ENCODE measurements at regions not wholly inside any gene's neighbourhood (a gene's known extent, or its start where the extent isn't known, plus 50 kb on each side); places are given as distances from the start of the nearest gene placed in this dataset.

DNA sequence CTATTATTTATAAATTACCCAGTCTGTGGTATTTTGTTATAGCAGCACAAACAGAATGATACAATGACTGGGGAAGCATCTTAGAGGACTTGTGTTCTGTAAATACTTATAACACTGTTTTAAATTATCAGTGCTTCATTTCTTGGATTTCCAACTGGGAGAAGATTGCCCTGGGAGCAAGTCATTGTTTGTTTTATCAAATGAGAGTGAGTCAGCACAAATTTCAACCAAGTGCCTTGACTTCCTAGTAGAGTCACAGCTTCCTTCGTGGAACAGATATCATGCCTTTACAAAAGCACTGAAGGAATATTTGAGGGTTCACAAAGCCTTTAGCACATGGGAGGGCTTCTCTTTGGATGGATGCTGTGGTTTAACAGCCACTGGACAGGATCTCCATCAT lies 234.1 kb downstream of the KTN1 start (continued):
- no peak for TF ChIP-seq EZH2phosphoT487 (IDR thresholded peaks at IDR 0.05; ENCODE audit: unreplicated experiment)
- no peak for TF ChIP-seq STAT1 (IDR thresholded peaks at IDR 0.05; ENCODE audit: unreplicated experiment)
- TF ChIP-seq, protein P1, sequence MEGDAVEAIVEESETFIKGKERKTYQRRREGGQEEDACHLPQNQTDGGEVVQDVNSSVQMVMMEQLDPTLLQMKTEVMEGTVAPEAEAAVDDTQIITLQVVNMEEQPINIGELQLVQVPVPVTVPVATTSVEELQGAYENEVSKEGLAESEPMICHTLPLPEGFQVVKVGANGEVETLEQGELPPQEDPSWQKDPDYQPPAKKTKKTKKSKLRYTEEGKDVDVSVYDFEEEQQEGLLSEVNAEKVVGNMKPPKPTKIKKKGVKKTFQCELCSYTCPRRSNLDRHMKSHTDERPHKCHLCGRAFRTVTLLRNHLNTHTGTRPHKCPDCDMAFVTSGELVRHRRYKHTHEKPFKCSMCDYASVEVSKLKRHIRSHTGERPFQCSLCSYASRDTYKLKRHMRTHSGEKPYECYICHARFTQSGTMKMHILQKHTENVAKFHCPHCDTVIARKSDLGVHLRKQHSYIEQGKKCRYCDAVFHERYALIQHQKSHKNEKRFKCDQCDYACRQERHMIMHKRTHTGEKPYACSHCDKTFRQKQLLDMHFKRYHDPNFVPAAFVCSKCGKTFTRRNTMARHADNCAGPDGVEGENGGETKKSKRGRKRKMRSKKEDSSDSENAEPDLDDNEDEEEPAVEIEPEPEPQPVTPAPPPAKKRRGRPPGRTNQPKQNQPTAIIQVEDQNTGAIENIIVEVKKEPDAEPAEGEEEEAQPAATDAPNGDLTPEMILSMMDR (conservative IDR thresholded peaks at IDR 0.05; ENCODE audit: low read depth in 2 of 2): no peak
- TF ChIP-seq POLR2AphosphoS5 (IDR thresholded peaks at IDR 0.05; ENCODE audit: low read depth): no peak

DNA sequence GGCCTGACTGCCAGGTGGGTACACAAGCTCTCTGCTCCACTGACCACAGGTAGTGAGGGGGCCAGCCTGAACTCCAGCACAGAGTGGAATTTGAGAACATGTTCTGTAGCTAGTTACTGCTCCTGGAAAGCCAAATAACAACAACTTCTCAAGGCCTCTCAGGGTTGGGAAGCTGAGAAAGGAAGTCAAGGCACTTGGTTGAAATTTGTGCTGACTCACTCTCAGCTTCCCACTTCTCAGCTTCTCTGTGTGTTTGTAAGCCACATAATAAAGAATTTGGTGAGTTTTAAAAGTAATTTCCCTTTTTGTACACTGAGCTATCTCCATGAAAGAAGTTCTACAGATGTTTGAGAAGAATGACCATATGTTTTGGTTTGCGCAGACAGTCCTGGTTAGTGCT lies 234.9 kb downstream of the KTN1 start:
- Mint-ChIP-seq H3K9me3 (peaks cover 7% of the 10 kb centered on the region; the same call in 2 of the 3 replicates), H3K27me3 (ENCODE audit: insufficient read depth, low read depth, poor library complexity) (peaks cover 4% of the 10 kb centered on the region), H3K4me3 (no peak overlapping the region), H3K27ac (no peak overlapping the region; the same call in 1 of the 2 replicates), H3K4me1 (no peaks in the 10 kb centered on the region), H3K36me3 (ENCODE audit: low read depth) (0 out of 3 replicates have a peak, but pooled peaks cover 11% of the 10 kb centered on the region)
- no peaks in the 10 kb centered on the region for H3K36me3 ChIP-seq (ENCODE audit: insufficient read depth)
- no peak for TF ChIP-seq EZH2phosphoT487 (IDR thresholded peaks at IDR 0.05; ENCODE audit: unreplicated experiment)
- TF ChIP-seq, protein P2, sequence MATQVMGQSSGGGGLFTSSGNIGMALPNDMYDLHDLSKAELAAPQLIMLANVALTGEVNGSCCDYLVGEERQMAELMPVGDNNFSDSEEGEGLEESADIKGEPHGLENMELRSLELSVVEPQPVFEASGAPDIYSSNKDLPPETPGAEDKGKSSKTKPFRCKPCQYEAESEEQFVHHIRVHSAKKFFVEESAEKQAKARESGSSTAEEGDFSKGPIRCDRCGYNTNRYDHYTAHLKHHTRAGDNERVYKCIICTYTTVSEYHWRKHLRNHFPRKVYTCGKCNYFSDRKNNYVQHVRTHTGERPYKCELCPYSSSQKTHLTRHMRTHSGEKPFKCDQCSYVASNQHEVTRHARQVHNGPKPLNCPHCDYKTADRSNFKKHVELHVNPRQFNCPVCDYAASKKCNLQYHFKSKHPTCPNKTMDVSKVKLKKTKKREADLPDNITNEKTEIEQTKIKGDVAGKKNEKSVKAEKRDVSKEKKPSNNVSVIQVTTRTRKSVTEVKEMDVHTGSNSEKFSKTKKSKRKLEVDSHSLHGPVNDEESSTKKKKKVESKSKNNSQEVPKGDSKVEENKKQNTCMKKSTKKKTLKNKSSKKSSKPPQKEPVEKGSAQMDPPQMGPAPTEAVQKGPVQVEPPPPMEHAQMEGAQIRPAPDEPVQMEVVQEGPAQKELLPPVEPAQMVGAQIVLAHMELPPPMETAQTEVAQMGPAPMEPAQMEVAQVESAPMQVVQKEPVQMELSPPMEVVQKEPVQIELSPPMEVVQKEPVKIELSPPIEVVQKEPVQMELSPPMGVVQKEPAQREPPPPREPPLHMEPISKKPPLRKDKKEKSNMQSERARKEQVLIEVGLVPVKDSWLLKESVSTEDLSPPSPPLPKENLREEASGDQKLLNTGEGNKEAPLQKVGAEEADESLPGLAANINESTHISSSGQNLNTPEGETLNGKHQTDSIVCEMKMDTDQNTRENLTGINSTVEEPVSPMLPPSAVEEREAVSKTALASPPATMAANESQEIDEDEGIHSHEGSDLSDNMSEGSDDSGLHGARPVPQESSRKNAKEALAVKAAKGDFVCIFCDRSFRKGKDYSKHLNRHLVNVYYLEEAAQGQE (IDR thresholded peaks at IDR 0.05; ENCODE audit: unreplicated experiment): no peak
- no peak for TF ChIP-seq JUNB (IDR thresholded peaks at IDR 0.05; ENCODE audit: unreplicated experiment)
- TF ChIP-seq, protein P3, sequence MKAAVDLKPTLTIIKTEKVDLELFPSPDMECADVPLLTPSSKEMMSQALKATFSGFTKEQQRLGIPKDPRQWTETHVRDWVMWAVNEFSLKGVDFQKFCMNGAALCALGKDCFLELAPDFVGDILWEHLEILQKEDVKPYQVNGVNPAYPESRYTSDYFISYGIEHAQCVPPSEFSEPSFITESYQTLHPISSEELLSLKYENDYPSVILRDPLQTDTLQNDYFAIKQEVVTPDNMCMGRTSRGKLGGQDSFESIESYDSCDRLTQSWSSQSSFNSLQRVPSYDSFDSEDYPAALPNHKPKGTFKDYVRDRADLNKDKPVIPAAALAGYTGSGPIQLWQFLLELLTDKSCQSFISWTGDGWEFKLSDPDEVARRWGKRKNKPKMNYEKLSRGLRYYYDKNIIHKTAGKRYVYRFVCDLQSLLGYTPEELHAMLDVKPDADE (IDR thresholded peaks at IDR 0.05): no peak
- no peak for TF ChIP-seq ZNF114 (CRISPR knock-in tag; IDR thresholded peaks at IDR 0.05)
- TF ChIP-seq POLR2AphosphoS5 (IDR thresholded peaks at IDR 0.05; ENCODE audit: low read depth): no peak
- TF ChIP-seq, protein P1 (conservative IDR thresholded peaks at IDR 0.05; ENCODE audit: low read depth in 2 of 2): no peak
- no peak for TF ChIP-seq CREB1 (CRISPR knock-in tag; IDR thresholded peaks at IDR 0.05; ENCODE audit: low read depth)
- TF ChIP-seq STAT1 (IDR thresholded peaks at IDR 0.05; ENCODE audit: unreplicated experiment): no peak
- TF ChIP-seq ZNF331 (CRISPR knock-in tag; IDR thresholded peaks at IDR 0.05; ENCODE audit: low read depth): no peak
- no peak for TF ChIP-seq EZH2 (IDR thresholded peaks at IDR 0.05; ENCODE audit: low read depth, unreplicated experiment)
- ATAC-seq (no peak), DNase-seq (ENCODE audit: low spot score) (no peak)
- no peaks in the 10 kb centered on the region for H3K27me3 ChIP-seq (ENCODE audit: insufficient read depth)
- peak overlapping the region; percentile 32; the same call in 1 of the 2 replicates for H2AFZ ChIP-seq
- no peak overlapping the region for H3K27ac ChIP-seq (ENCODE audit: low read depth)
- no peaks in the 10 kb centered on the region for H4K20me1 ChIP-seq (replicated peaks; ENCODE audit: insufficient read depth)
- H3K9me2 ChIP-seq (ENCODE audit: insufficient read depth): peaks cover 26% of the 10 kb centered on the region; the same call in 1 of the 2 replicates
- H3K79me2 ChIP-seq (replicated peaks; ENCODE audit: insufficient read depth): no peaks in the 10 kb centered on the region
- no peak overlapping the region for H3K4me2 ChIP-seq
- H3F3A ChIP-seq (replicated peaks; ENCODE audit: low read depth): no peaks in the 10 kb centered on the region
- H3K4me1 ChIP-seq (ENCODE audit: insufficient read depth): no peaks in the 10 kb centered on the region
- H3K4me3 ChIP-seq: no peak overlapping the region

All from GM23338 (cell line).